ENCODE measurements at regions not wholly inside any gene's neighbourhood (a gene's known extent, or its start where the extent isn't known, plus 50 kb on each side); places are given as distances from the start of the nearest gene placed in this dataset.
"Not testable (repeated sequence)": the region's sequence is repeated elsewhere in the genome, so short reads cannot be mapped to it uniquely, and the experiment has no call there.

GRCh38 chr2:61675204-61675603, 137.0 kb upstream of the XPO1 start:
- DNase-seq = no peak

GRCh38 chr2:61671561-61672315, 133.6 kb upstream of the XPO1 start:
- no peak for DNase-seq

- DNase-seq = no peak
These were observed 132.7 kb upstream of the XPO1 start for GRCh38 chr2:61670591-61671501.

- DNase-seq = no peak
These were observed 126.0 kb upstream of the XPO1 start for GRCh38 chr2:61664190-61664589.

GRCh38 chr2:61662990-61663389, 124.8 kb upstream of the XPO1 start:
- no peak for DNase-seq

- no peak for DNase-seq
These were observed 122.6 kb upstream of the XPO1 start for GRCh38 chr2:61660511-61661388.

- no peak for DNase-seq
These were observed 121.0 kb upstream of the XPO1 start for GRCh38 chr2:61658841-61659780.

GRCh38 chr2:61649946-61650345, 111.8 kb upstream of the XPO1 start:
- DNase-seq = not testable (repeated sequence)

- DNase-seq = no peak
These were observed 110.9 kb upstream of the XPO1 start for GRCh38 chr2:61649021-61649420.

GRCh38 chr2:61647044-61647443, 108.9 kb upstream of the XPO1 start:
- no peak for DNase-seq

- DNase-seq = no peak
These were observed 107.8 kb upstream of the XPO1 start for GRCh38 chr2:61645911-61646310.

- not testable (repeated sequence) for DNase-seq
These were observed 105.0 kb upstream of the XPO1 start for GRCh38 chr2:61643153-61643552.

- DNase-seq = no peak
These were observed 102.2 kb upstream of the XPO1 start for GRCh38 chr2:61640406-61640805.

GRCh38 chr2:61639721-61640120, 101.6 kb upstream of the XPO1 start:
- DNase-seq = no peak

GRCh38 chr2:61636686-61637085, 98.5 kb upstream of the XPO1 start:
- DNase-seq = no peak

GRCh38 chr2:61634512-61634911, 96.4 kb upstream of the XPO1 start:
- no peak for DNase-seq

GRCh38 chr2:61633250-61633649, 95.1 kb upstream of the XPO1 start:
- no peak for DNase-seq

GRCh38 chr2:61632276-61633169, 94.4 kb upstream of the XPO1 start:
- DNase-seq = no peak

GRCh38 chr2:61631321-61631720, 93.2 kb upstream of the XPO1 start:
- no peak for DNase-seq

- DNase-seq = no peak
These were observed 88.7 kb upstream of the XPO1 start for GRCh38 chr2:61626827-61627226.
